T-helper 2 cell treated with Interferon-gamma antibody and Interleukin-4, amounts not matched to agents 100 ng/mL and 5 ng/mL, for 36 hours (primary cell): ENCODE measurements at regions not wholly inside any gene's neighbourhood (a gene's known extent, or its start where the extent isn't known, plus 50 kb on each side); places are given as distances from the start of the nearest gene placed in this dataset.

Source experiments
- intact Hi-C: fragments of 100-400 bp; cut with micrococcal nuclease; formaldehyde crosslinking; loops from one replicate; pipeline ENCODE4 v1.15.1; 2023

DNA sequence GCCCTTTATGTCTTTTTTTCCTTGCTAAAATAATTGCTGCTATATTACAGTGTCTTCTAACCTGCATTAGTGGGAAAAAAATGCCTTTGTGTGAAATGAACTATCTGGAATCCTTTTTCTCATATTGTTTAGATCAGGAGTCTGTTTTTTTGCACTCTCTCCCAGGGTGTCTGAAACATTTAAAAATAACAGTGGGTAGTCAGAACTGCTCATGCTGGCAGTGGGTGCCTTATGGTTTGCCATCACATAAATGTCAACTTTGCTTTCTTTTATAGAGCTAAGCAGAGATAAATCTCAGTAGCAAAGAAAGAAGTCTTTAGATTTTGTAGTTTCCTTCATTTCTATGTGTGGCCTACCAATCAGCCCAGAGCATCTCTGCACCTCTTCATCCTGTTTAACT lies 347.8 kb upstream of the RGMB start:
- intact Hi-C loops = no loop called here

DNA sequence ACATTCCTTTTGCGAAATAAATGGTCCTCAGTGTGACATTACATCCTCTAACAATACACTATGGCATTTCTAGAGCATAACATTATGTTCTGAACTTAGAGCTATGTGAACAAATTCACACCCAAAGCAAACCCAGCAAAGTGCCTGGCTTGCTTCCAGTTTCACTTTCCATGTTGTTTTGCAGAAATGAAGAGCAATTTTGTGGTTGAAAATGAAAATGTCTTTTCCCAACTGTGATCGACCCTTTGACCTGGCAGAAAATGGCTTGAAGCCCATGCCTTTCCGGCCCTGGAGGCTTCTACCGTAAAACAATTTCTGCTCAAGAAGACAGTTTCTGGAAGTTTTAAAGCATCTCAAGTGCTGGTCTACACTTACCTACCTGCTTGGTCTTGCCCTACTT lies 344.7 kb upstream of the RGMB start:
- intact Hi-C loops = no loop called here

- intact Hi-C loops = no loop called here
Observed at GRCh38 chr5:98432378-98432777, 341.1 kb upstream of the RGMB start.

DNA sequence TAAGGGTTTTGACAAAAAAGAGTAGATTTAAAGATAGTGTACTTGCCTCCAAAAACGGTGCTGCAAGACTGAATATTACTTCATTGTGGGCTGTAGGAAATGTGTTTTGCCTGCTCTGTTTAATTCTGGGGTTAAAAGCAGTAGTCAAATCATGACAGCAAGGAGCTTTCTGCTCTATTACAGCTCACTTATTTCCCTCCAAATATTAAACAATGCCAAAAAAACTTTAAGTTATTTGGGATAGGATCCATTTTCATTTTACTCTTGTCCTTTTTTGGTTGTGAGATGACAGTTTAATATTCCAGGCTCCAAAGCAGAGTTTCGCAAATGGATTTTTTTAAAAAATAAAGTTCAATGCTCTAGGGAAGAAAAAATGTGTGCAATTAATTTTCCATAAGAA lies 340.4 kb upstream of the RGMB start:
- intact Hi-C loops = no loop called here

DNA sequence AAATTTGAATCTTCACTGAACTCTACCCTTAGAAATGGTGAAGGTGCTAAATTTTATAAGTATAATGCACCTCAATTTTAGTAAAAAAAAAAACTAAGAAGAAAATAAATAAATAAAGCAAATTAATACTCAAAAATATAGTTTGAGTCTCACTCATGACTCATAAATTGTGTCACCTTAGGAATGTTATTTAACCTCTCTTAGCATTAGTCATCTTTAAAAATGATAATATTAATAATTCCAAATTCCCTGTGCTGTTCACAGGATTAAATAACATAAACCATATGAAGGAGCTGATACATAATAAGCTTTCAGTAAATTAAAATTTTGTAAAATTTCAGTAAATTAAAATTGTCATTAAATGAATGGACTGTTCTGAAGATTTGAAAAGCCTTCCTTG lies 339.8 kb upstream of the RGMB start:
- intact Hi-C loops = no loop called here

- intact Hi-C loops = no loop called here
Observed at GRCh38 chr5:98436667-98437066, 336.8 kb upstream of the RGMB start.

- intact Hi-C loops = no loop called here
Observed at GRCh38 chr5:98442448-98442847, 331.0 kb upstream of the RGMB start.

DNA sequence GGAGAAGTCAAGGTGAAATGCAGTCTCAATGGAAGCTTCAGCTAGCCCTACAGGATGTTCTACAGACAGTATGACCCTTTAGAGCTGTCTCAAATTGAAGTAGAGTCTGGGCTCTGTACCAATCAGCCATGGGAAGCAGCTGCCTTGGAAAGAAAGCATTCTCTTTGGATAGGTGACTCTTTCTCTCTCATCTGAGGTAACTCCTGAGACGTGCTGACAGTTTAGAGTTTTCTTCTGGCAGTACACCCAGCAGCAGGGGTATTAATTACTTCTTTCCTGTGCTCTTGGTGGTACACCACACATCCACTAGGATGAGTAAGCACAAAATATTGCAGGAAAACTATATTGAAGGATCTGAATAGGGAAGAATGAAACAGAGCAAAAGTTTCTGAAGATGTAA lies 329.6 kb upstream of the RGMB start:
- intact Hi-C loops = no loop called here

DNA sequence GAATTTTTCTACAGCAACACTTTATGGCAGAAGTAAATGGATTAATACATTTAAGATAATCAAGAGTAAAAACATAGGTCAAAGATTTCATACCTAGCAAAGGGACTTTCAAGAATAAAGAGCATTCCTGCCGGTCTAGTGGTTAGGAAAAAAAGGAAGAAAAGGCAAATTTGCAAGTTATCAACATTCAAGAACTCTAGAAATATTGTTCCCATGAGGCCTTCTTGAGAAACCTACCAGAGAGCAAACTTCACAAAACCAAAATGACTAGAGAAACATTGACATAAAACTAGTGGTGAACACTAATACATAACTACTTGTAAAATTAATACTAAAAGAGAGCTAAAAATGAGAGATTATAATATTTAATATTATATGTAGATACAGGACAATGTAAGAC lies 320.2 kb upstream of the RGMB start:
- intact Hi-C loops = no loop called here

GRCh38 chr5:98454407-98454806 lies 319.1 kb upstream of the RGMB start:
- intact Hi-C loops = no loop called here

DNA sequence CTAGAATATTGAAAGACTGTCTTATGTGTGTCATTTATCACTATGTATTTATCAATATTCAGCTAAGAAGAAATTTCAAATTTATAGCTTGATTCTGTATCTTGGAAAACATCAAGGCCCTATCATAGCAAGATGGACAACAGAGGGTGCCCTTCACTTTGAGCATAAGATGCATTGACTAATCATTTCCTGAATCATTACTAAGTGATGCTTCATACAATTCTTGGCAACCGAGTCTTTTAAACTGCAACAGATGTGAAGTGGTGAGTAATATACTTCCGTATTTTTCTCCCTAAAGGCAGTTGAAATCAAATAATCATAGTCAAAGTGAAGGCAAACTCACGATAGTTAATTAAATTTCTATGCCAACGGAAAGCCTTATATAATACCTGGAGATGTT lies 318.6 kb upstream of the RGMB start:
- intact Hi-C loops = no loop called here

DNA sequence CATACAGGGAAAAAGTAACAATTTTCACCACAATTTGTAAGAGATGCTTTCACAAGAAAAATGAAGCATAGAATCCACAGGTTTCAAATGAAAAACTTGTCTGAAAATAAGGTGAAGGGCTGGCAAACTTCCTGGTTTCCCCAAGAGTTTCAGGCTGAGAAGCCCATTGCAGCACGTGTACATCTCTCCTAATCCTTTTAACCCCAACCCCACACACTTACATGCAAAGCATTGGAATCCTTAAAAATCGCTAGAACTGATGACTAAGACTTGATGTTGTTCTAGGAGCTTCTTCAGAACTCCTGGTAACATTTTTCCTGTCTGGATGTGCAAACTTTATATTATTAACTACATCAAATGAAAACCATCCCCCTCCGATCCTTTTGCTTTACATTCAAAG lies 317.8 kb upstream of the RGMB start:
- intact Hi-C loops = no loop called here

GRCh38 chr5:98458004-98458403 lies 315.5 kb upstream of the RGMB start:
- intact Hi-C loops = no loop called here

DNA sequence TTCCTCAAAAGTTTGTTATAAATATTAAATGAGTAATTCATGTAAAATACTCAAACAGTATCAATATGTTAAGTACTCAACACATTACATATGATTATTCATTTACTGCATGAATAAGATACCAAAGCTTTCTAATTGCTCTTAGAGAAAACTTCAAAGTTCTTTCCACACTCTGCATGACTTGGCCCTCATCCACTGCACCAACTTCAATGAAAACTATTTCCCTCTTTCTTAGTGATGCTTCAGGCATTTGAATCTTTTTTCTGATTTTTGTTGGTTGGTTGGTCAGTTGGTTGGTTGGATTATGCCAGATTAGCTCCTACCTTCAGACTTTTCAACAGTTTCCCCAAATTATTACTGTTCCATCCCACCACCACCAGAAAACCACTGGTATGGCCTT lies 314.7 kb upstream of the RGMB start:
- intact Hi-C loops = no loop called here

DNA sequence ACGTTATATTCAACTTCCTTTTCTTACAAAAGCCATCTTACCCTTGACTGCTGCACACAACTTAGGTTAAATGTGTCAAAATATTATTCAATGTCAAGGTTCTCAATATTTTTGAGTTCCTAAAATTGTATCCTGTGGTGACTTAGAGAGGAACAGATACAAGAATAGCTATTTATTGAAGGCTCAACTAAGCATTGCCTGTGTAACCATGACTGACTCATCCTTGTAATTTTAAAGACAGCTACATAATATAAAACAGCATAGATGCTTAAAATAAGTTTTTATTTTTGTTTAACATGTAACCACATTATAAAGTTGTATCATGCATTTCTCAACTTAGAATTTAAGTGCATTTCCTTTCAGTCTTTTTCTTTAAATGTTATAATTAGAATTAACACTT lies 312.9 kb upstream of the RGMB start:
- intact Hi-C loops = no loop called here

GRCh38 chr5:98461485-98461884 lies 312.0 kb upstream of the RGMB start:
- intact Hi-C loops = no loop called here

- intact Hi-C loops = no loop called here
Observed at GRCh38 chr5:98463222-98463621, 310.2 kb upstream of the RGMB start.

GRCh38 chr5:98463676-98464075 lies 309.8 kb upstream of the RGMB start:
- intact Hi-C loops = no loop called here

- intact Hi-C loops = no loop called here
Observed at GRCh38 chr5:98464737-98465330, 308.6 kb upstream of the RGMB start.

DNA sequence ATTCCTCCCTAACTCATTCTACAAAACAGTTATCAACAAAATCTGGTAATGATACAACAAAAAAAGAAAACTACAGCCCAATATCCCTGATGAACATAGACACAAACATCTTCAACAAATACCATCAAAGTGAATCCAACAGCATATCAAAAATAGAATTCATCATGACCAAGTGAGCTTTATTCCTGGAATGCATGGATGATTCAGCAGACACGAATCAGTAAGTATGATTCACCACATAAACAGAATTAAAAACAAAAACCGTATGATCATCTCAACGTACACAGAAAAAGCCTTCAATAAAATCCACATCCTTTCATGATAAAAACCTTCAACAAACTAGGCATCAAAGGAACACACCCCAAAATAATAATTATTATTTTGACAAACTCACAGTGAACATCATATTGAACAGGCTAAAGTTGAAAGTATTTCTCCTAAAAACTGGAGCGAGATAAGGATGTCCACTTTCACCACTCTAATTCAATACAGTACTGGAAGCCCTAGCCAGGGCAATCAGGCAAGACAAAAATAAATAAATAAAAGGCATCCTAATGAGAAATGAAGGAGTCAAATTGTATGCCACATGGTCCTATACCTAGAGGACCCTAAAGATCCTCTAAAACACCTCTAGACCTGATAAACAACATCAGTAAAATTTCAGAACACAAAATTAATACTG lies 305.1 kb upstream of the RGMB start:
- intact Hi-C loops = no loop called here

GRCh38 chr5:98470747-98471146 lies 302.7 kb upstream of the RGMB start:
- intact Hi-C loops = no loop called here

DNA sequence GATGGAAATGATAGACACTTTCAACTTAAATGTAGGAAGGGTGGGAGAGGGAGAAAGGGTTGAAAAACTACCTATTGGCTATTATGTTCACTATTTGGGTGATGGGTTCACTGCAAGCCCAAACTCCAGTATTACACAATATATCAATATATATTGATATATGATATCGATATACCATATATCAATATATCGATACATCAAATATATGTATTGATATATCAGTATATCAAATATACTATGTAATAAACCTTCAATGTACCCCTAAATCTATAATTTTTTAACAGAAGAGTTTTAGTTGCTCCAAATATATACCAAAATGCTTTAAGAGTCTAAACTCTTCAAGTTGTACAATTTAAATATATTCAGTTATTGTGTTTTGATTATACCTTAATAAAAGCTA lies 302.0 kb upstream of the RGMB start:
- intact Hi-C loops = no loop called here

GRCh38 chr5:98474216-98474615 lies 299.2 kb upstream of the RGMB start:
- intact Hi-C loops = no loop called here

- intact Hi-C loops = no loop called here
Observed at GRCh38 chr5:98474782-98475181, 298.7 kb upstream of the RGMB start.
